ENCODE measurements at regions not wholly inside any gene's neighbourhood (a gene's known extent, or its start where the extent isn't known, plus 50 kb on each side); places are given as distances from the start of the nearest gene placed in this dataset.

DNA sequence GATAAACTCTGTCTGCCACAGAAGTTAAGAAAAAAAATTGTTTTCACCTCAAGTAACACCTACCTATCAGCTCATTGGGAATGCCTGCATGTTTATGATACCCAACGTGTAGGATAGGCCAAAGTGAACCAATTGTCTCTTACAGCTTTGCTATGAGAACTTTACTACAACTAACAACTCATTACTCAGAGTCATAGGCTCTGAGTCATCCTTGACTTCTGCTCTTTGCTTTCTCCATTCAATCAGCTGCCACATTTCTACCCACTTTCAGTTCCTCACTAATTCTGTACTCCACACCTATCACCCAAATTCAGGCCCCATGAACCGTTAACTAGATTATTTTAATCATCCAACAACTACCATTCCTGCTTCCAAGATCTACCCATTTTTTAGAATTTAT is 843.9 kb downstream of the TUSC7 start:
- no peaks in the 10 kb centered on the region for H3K36me3 ChIP-seq (replicated peaks in 1 of 2)
- no peaks in the 10 kb centered on the region for H3K9me3 ChIP-seq (replicated peaks in 1 of 3)
- H3K27ac ChIP-seq: no peak overlapping the region
- no peaks in the 10 kb centered on the region for H3K27me3 ChIP-seq
- no peak overlapping the region for H3K4me3 ChIP-seq
- WGBS, 4 donors: 69 to 88% (median 77%) methylated on average over 2 of the region's 2 CpGs
- H3K4me1 ChIP-seq (replicated peaks in 1 of 2): peaks cover 0 to 5% of the 10 kb centered on the region in 2 donors
- TF ChIP-seq POLR2A (IDR thresholded peaks at IDR 0.05): no peak
- TF ChIP-seq, protein P1, sequence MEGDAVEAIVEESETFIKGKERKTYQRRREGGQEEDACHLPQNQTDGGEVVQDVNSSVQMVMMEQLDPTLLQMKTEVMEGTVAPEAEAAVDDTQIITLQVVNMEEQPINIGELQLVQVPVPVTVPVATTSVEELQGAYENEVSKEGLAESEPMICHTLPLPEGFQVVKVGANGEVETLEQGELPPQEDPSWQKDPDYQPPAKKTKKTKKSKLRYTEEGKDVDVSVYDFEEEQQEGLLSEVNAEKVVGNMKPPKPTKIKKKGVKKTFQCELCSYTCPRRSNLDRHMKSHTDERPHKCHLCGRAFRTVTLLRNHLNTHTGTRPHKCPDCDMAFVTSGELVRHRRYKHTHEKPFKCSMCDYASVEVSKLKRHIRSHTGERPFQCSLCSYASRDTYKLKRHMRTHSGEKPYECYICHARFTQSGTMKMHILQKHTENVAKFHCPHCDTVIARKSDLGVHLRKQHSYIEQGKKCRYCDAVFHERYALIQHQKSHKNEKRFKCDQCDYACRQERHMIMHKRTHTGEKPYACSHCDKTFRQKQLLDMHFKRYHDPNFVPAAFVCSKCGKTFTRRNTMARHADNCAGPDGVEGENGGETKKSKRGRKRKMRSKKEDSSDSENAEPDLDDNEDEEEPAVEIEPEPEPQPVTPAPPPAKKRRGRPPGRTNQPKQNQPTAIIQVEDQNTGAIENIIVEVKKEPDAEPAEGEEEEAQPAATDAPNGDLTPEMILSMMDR (IDR thresholded peaks at IDR 0.05): no peak
- DNase-seq: no peak
- intact Hi-C loops (cut with DNase I): no loop called here

DNA sequence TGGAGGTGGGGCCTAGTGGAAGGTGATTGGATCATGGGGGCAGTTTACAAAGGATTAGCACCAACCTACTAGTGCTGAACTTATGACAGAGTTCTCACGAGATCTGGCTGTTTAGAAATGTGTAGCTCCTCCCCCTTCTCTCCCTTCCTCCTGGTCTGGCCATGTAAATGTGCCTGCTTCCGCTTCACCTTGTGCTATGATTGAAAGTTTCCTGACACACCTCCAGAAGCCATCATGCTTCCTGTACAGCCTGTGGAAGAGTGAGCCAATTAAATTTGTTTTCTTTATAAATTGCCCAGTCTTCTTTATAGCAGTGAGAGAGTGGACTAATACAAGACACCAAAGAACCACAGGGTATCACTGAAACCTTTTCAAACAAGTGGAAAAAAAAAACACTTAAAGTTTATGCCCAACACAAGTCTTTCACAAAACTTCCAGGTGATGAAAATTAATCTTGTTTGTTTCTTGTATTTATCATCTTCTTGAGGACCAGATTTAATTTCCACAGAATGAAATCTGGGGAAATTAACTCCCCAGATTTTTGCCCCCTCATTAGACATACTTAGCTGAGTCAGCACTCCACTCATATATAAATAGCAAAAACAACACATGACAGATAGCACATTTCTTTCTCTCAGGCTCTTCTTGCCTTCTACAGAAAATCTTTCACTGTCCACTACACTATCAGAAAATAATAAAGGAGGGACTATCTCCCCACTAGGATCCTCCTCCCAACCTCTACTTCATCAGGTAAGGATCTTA is 847.2 kb downstream of the TUSC7 start:
- Histone ChIP-seq H3K27me3 (no peaks in the 10 kb centered on the region), H3K4me1 (replicated peaks in 1 of 2) (no peaks in the 10 kb centered on the region), H3K4me3 (no peak overlapping the region), H3K36me3 (replicated peaks in 1 of 2) (no peaks in the 10 kb centered on the region), H3K9me3 (replicated peaks in 1 of 3) (no peaks in the 10 kb centered on the region), H3K27ac (no peak overlapping the region)
- DNase-seq: no peak
- 48 to 75% (median 74%) methylated on average over 2 of the region's 2 CpGs for WGBS, 4 donors
- intact Hi-C loops (cut with DNase I): no loop called here
- TF ChIP-seq, protein P1 (IDR thresholded peaks at IDR 0.05): no peak
- no peak for TF ChIP-seq POLR2A (IDR thresholded peaks at IDR 0.05)

DNA sequence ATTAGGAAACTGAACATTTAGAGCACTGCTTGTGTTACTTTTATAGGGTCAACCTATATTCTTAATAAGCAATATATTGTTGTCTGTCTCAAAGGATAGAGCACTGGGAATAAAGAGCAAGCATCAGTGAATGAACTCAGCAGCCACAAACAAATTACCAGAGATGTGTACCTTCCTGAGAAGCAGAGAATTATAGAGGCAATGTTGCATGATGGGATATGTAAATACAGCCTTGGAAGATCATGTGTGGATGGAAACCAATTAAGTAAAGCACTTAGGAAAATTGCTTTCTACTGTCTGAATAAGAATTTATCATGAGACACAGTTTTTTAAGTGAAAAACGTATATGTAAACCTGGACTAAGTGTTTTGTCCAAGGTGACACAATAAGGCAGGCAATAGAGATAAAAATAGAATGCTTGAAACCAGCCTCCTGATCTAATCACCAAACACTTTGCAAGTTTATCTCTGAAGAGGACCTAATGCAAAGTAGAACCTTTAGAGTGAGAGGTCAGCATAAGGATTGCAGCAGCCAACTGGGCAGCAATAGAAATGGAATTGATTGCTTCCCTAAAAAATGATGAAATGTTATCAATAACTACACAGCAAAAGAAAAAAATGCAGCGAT is 848.0 kb downstream of the TUSC7 start:
- Histone ChIP-seq H3K4me1 (replicated peaks in 1 of 2) (no peaks in the 10 kb centered on the region), H3K36me3 (replicated peaks in 1 of 2) (no peaks in the 10 kb centered on the region), H3K4me3 (no peak overlapping the region), H3K9me3 (replicated peaks in 1 of 3) (no peaks in the 10 kb centered on the region), H3K27ac (no peak overlapping the region), H3K27me3 (no peaks in the 10 kb centered on the region)
- intact Hi-C loops (cut with DNase I): no loop called here
- 80 to 91% (median 84%) methylated on average over 2 of the region's 2 CpGs for WGBS, 4 donors
- TF ChIP-seq, protein P1 (IDR thresholded peaks at IDR 0.05): no peak
- no peak for TF ChIP-seq POLR2A (IDR thresholded peaks at IDR 0.05)
- DNase-seq: no peak

DNA sequence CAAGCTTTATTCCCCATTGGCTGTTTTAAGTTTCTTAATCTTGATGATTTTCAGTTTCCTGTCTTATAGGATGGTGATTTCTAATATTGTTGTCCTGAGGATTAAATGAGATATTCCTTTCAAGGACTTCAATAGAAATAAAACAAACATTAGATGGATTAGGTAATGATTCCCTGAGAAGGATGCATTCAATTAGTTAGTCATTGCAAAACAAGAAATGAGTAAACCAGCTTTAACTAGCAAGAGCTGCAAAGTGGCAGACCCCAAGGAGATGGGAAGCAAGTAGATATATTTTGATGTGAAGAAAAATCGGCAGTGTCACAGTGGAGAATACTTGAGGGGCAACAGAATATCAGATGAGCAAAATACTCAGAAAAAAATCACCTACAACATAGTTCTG is 849.1 kb downstream of the TUSC7 start:
- H3K27me3 ChIP-seq: no peaks in the 10 kb centered on the region
- DNase-seq: no peak
- TF ChIP-seq, protein P1 (IDR thresholded peaks at IDR 0.05): no peak
- TF ChIP-seq POLR2A (IDR thresholded peaks at IDR 0.05): no peak
- intact Hi-C loops (cut with DNase I): no loop called here
- H3K4me1 ChIP-seq (replicated peaks in 1 of 2): no peaks in the 10 kb centered on the region
- no peak overlapping the region for H3K27ac ChIP-seq
- H3K4me3 ChIP-seq: no peak overlapping the region
- 78 to 91% (median 87%) methylated on average over 1 of the region's 1 CpG for WGBS, 4 donors
- H3K36me3 ChIP-seq (replicated peaks in 1 of 2): no peaks in the 10 kb centered on the region
- no peaks in the 10 kb centered on the region for H3K9me3 ChIP-seq (replicated peaks in 1 of 3)

Data from adrenal gland (tissue), 9 donors.